NCI-H2227 (cell line): ENCODE measurements at regions not wholly inside any gene's neighbourhood (a gene's known extent, or its start where the extent isn't known, plus 50 kb on each side); places are given as distances from the start of the nearest gene placed in this dataset.
A peak's percentile ranks its signal among the peaks of the same experiment; 100 is the strongest.
"Not testable (repeated sequence)": the region's sequence is repeated elsewhere in the genome, so short reads cannot be mapped to it uniquely, and the experiment has no call there.

Source experiments
- DNase-seq: peaks from one replicate; lab custom pipeline; 2025; ENCODE audit not compliant: unreplicated experiment; lab: John Stamatoyannopoulos, UW

DNA sequence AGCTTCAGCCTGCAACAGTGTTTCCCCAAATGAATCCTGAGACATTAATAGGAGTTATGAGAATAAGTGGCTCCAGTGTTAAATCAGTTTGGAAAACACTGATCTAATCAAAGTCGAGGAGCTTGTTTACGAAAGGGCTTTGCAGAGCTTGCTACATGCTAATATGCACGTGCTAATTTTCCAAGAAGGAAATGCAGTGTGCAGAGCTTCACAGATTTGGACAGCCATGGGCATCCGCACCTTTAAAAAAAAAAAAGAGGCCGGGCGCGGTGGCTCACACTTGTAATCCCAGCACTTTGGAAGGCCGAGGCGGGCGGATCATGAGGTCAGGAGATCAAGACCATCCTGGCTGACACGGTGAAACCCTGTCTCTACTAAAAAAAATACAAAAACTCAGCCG lies 79.7 kb upstream of the LMO2 start:
- DNase-seq, result peak; percentile 36

DNA sequence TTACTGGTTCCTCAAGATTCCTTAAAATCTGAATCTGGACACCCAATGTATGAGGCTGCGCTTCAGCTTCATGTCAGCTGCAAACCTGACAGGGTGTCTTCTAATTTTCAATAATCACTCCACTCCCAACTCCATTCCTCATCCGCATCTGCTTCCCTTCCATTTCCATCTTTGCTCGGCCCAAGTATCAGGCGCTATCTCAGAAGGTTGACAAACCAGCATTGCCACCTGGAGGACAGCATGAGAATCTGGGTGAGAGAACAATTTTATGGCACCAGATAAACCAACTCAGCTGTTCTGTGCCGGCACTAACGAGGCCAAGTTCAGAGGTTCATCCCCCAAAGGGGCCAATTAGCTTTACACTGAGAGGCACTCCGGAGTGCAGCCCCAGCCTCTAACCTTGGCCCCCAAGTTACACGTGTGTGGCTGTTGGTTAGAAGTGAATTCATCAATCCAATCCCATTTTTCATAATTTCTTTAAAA lies 79.1 kb upstream of the LMO2 start:
- DNase-seq, result peak; percentile 79

DNA sequence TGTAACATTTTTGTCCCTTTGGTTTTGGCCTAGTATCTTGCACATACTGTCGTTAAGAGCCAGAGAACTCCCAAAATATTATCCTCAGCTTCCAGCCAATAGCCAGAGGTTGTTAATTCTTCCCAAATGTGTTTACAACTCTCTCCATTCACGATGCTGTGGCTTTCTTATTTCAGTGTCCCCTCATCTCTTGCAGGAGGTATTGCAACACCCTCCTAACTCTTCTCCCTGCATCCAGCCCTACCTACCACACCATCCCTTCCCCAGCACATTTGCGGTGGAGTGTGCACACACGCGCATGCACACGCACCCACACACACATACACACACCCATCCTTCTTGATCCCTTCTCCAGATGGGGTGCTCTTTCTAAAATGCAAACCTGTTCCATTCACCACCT lies 75.6 kb upstream of the LMO2 start:
- DNase-seq, result no peak

DNA sequence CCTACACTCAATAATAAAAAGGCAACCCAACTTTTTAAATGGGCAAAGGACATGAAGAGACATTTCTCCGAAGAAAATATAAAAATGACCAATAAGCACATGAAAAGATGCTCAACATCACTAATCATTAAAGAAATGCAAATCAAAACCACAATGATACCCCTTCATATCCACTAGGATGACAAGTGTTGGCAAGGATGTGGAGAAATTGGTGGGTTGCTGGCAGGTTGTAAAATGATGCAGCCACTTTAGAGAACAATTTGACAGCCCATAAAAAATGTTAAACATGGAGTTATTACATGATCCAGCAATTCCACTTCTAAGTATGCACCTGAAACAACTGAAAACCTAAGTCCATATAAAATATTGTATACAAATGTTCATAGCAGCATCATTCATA lies 73.2 kb upstream of the LMO2 start:
- no peak for DNase-seq

DNA sequence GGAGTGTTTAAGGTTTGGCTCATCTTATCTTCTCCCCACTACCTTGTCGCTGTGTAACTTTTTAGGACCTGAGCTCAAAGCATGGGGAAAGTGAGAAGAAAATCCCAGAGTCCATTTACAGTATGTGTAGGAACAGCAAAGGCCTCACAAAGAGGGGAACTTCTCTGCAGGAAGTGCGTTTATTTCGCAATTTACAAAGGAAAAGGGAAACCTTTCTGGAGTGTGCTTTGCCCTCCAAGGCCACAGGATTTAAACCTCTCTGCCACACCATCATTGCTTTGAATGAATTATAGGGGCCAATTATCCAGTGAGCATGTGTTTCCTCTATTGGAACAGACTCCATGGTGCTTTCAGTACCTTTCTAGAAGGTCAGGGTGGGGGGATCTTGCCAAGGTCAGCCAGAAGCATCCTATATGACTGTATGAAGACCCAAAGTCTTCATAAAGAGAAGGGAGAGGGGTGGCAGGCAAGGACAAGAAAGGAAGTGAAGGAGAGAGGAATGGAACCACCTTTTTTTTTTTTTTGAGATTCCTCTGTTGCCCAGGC lies 68.1 kb upstream of the LMO2 start:
- no peak for DNase-seq

DNA sequence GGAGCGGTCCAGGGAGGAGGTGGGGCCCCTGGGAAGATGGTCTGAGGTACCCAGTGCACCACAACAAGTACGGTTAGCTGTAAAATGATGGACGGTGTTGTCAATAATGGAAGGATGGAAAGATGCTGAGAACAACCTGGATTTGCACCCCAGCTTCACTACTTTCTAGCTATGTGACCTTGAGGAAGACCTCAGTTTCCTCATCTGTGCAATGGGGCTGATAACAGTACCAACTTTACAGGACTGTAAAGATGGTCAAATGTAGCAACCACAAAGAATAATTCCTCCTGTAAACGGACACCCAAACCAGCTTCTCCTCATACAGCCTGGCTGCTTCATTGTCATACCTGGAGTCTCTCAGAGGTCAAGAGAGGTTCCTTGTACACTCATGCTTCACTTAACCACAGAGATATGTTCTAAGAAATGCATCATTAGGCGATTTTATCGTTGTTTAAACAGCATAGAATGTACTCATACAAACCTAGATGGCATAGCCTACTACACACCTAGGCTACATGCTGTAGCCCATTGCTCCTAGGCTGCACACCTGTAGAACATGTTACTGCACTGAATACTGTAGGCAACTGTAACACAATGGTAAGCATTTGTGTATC lies 65.5 kb upstream of the LMO2 start:
- no peak for DNase-seq

DNA sequence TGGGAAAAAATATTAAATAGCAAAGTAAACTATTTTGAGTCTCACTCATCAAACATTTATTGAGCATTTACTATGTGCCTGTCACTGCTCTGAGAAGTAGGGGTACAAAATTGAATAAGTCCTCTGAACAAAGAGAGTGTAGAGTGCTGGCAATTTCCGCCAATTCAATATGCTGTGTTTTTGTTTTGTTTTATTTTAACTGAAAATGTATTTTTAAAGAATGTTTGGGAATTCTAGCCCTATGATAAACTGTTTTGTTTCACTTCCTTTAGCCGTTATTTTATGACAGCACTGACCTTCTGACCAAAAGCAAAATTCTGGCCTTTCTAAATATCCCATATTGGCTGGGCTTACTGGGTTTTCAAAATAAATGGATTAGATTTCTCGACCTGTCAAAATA lies 64.7 kb upstream of the LMO2 start:
- no peak for DNase-seq

DNA sequence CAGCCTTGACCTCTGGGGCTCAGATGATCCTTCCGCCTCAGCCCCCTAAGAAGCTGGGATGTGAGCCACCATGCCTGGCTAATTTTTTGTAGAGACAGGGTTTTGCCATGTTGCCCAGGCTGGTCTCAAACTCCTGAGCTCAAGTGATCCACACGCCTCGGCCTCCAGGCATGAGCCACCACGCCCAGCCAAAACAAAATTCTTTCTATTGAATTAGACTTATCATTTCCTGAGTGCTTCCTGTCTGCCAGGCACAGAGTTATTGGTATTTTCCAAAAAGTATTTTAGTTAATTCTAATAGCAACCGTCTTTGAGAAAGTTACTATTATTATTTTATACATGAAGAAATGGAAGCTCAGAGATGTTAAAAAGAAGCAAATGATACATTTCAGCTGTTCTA lies 61.4 kb upstream of the LMO2 start:
- DNase-seq, result no peak

DNA sequence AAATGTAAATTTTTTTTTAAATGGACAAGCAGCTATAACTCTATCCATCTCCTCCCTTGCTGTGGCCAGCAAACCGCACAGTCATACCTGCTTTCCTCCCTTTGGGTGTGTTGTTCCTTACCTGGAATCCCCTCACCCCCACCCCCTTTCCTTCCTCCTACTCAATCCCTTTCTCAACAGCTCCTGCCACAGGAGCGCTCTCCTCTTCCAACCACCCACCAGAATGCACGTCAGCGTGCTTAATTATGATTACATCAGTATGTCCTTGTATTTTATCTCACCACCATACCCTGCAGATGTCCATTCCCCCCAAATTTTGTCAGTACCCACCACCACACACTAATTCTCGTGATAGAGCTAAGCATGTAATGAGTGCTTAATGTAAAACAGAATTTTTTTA lies 60.9 kb upstream of the LMO2 start:
- DNase-seq, result no peak

DNA sequence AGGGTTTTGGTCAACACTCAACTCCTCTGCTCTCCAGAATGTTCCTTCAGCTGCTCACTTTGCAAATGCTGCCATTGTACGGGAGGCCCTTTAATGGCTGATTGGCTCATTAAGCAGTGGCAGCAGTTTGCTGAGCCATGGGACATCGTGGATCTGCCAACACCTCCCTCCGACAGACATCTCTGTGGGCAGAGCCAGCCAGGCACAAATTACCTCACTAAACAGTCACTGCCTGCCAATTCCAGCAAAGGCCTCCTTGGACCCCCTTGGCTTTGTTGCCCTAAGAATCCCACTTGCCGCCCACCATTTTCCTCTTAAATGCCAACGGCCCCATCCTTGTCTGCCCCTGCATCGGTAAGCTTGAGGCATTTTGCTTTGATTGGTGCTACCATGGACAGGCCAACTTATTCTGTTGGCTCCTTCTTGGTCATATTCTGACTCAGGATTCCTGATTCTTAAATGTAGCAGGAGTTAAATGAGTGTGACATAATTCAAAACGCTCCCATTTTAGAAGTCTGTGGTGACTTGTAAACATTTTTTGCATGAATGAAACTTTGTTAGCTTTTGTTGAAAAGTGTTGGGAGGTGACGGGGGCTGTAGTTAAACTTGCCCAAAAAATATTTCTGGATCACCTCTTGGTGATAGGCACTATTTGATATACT lies 57.5 kb upstream of the LMO2 start:
- DNase-seq, result no peak

DNA sequence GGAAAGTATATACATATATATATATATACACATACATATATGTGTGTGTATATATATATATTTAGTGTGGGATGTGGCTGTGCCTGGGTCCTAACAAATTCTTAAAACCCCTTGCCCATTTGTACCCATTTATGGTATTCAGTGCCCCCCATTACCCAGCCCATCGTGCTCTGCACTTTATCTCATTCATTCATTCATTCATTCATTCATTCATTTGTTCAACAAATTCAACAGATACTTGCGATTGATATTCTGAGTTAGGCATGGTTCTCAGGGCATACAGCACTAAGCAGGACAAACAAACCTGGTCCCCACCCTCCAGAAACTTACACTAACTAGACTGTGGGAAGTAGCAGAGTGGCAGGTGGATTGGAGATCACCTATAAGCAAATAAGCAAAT lies 56.6 kb upstream of the LMO2 start:
- no peak for DNase-seq

DNA sequence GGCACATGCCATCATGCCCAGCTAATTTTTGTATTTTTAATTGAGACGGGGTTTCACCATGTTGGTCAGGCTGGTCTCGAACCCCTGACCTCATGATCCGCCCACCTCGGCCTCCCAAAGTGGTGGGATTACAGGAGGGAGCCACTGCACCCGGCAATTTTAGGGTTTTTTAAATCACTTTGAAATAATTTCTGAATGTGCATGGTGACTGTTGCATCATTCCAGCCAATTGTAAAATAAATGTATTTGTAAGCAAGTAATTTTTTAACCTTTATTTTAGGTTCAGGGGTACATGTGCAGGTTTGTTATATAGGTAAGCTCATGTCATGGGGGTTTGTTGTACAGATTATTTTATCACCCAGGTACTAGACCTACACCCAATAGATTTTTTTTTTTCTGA lies 56.0 kb upstream of the LMO2 start:
- DNase-seq, result not testable (repeated sequence)

DNA sequence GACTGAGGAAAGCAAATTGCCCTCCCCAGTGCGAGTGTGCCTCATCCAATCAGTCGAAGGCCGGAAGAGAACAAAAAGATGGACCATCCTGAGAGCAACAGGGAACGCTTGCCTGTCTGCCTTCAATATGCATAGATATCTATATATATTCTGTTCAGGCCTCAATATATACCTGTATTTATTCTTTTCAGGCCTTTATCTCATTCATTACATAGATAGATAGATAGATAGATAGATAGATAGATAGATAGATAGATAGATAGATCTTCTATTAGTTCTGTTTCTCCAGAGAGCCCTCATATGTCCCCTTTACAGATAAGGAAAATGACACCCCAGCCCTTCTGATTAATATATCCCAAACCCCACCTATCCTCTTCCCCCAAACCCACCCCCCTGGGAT lies 55.1 kb upstream of the LMO2 start:
- DNase-seq, result no peak

DNA sequence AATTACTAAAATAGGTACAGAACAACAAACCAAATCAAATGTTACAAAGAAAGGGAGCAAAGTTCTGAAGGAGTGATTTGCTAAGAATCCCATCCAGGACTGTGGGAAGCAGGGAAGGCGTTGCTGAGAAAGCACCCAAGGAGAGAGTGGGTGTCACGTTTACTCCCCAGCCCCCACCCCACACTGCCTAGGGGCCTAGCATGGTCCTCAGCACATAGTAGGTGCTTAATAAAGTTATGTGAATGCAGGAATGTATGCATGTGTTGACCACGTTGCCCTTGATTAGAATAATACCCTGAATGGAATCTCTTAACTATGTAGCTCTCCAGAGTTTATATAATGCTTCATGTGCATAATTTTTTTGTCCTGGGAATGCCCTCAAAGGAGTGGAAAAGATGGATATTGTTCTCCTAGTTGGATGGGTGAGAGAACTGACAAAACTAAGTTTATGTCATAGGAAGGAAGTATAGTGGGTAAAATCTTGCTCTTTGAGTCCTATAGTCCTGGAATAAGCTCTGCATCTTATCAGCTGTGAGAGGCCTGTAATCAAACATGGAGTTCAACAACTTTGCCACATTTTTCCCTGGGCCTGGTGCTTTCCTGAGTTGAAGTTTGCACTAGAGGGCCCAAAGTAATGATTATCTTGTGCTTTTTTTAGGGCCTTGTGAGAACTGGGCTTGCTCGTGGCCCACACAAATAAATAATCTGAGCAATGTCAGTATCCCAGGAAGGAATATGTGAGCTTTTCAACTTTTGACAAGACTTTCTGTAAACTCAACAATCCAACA lies 53.8 kb upstream of the LMO2 start:
- no peak for DNase-seq

DNA sequence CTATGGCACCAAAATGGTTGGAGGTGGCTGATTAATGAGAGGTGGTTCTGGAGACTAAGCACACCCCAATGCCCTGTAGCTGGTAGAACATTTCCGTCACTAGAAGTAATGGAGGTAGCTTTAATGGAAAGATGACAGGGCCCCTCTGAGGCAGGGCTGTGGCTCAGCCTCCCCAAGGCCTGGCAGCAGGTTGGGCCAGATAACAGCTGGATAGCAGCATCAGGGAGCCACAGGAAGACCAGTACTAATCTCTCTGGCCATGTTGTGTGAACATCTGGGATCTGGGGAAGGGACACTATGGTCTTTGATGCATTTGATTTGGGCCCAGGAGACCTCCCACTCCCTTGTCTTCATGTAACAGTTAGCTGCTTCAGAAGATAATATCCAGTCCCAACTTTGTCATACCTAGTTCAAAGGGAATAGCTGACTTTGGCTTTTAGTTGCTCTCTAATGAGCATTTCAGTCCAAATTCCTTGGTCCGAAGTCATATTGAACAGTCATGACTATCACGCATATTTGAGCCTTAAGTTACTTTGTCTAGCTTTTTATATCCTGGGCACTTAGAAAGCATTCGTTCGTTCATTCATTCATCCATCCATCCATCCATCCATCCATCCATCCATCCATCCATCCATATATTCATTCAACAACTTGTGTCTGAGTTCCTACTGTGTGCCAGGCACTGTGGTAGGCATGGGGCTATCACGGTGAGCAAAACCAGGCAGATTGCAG lies 53.0 kb upstream of the LMO2 start:
- DNase-seq, result no peak

DNA sequence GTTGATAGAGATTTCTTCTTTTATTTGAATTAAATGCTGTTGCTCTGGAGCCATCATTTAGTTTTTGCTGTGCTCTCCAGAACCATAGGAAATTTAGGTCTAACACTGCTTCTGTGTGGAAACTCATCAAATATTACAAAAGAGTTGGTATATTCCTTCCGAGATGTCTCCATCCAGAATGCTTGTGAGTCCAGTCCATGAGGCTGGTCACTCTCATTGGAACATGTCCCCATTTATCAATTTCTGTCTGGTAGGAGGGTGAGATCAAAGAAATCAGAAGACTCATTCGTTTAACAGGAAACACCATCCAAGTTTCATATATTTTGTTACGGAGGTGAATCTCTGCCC lies 52.4 kb upstream of the LMO2 start:
- DNase-seq, result no peak

DNA sequence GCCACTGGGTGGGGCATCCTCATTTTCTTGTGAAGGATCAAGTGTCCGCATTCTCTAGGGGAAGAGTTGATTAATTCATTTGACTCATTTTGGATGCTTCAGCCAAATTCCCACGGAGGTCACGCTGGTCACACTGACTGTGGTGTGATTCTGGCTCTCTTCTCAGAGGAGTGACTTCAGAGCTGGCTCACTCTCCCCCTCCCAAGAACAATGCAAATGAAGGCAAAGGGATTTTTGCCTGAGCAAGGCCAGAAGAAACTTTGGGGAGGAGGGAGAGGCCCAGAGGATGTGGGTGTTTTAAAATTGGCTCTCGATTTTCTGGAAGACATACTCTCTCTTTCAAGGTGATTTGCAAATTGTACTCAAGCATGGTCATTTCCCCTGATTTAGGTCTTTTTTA lies 51.1 kb upstream of the LMO2 start:
- DNase-seq, result no peak

DNA sequence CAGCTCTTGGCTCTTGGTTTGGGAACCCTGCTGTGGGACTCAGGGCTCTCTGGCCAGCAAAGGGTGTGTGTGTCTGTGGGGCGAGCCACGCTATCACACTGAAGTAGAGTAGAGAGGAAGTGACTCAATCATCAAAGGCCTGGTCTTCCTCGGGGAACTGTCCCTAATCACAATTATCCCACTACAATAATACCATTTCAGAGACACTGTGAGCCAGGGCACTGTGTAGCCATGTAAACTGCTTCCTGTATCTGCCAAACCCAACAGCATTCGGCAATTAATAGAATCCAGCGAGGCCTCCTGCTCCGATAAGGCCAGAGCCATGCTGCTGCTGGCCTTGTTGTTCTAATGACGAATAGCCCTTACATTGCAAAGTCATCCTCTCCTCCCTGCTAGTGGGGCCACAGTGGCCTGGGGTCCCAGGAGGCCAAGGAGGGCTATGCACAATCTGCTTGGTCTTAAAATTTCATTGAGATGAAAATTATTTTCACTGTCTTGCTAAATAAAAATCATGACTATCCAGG lies 49.8 kb upstream of the LMO2 start:
- no peak for DNase-seq
